HG03066 (cell line): ENCODE measurements at regions not wholly inside any gene's neighbourhood (a gene's known extent, or its start where the extent isn't known, plus 50 kb on each side); places are given as distances from the start of the nearest gene placed in this dataset.

Source experiments
- ATAC-seq: cut with Tn5 transposase; IDR thresholded peaks from one replicate; pipeline ENCODE4 v1.9.1; 2021; ENCODE audit warnings: low read depth; ENCODE audit not compliant: unreplicated experiment

DNA sequence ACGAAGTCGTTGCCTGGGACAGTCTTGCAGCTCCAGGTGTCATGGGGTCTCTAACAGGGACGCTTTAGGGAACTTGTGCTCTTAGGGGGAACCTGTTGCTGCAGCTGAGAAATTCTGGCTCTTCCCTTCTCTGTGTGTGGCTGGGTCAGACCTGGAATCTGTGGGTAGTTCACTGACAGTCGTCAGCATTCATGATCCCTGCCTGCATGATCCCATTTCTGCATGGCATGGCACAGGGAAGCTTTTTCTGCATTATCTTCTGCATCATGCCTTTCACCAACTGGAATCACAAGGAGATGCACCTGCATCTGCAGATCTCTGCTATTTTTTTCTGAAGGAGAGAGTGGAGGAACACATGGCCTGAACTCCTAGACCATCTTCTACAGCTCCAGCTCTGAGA lies 85.6 kb downstream of the SOX9 start:
- ATAC-seq, result no peak

DNA sequence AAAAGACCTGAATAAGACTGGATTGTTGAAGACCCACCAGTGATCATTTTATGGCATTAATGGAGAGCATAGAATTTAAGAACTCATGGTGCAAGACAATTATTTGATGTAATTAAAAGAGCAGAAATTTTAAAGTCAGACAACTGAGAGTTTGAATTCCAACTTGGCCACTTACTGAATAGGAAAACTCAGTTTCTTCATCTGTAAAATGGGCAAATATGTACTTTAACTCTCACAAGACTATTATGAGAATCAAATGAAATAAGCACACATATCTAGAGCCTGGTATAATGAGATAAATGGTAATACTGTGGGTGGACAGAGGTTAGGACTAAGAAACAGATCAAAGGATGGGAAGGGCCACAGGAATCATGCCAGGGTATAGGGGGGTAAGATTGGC lies 88.0 kb downstream of the SOX9 start:
- ATAC-seq, result no peak

DNA sequence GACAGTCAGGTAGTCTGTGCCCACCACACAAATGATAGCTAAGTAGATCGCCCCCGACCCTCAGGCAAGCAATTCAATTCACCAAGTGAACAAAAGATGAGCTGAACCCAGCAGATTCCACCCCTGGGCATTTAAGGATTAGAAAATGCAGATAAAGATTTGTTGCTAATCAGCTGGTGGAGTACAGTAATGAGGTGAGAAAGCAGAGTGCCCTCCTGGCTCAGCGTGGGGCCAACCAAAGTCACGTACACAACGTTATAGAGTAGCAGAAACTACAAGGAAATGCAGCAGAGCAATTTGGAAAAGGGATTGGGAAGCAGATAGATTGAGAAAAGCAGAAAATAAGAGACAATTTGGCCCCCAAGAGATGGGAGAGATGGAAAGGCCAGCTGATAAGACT lies 91.2 kb downstream of the SOX9 start:
- ATAC-seq, result no peak

DNA sequence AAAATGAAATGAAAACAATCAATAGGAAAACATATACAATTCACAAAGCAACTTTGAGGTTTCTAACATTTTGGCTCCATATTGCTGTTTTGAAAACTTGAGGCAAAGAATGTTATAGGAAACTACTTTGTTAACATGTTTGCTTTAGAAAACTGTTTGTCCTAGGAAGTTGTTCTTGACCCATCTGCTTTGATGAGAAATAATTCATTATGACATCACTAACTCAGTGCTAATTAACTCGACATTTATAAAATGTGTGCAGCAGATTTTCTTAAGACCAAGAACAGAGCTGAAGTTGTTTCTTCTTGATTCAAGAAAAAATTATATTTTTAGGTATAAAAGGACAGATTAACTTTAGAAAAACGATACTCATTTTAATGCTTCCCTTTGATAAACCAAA lies 94.7 kb downstream of the SOX9 start:
- no peak for ATAC-seq

- no peak for ATAC-seq
These were observed 95.1 kb downstream of the SOX9 start for GRCh38 chr17:72215928-72216327.

DNA sequence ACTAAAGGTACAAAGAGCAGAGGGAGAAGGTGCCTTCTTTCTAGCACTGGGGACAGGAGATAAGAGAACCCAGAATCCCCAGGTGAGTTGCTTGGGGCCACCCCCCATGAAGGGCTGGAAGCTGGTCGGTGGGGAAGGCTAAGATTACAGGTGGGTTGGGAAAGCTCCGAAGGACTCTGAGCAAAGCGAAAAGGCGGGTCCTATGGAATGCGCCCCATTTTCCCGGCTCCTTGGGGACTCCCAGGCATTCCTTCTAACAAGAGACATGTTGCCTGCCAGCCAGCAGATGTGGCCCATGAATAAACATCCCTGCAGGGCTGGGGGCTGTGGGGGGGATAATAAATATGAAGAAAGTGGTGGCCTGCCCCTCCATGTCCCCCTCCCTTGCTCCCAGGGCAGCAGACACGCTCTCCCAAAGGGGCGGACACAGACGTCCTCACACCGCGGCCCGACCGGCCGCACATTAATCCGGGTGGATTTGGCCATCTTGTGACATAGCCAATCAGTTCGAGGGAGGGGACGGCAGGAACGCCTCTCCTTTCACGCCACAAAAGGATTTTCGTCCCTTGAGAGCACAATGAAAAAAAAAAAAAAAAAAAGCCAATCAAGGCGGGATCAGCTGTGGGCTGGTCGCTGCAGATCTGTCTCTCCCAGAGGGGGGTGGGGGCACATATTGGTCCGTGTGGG lies 98.5 kb downstream of the SOX9 start:
- no peak for ATAC-seq

GRCh38 chr17:72219824-72220493 lies 99.1 kb downstream of the SOX9 start:
- ATAC-seq, result no peak

- no peak for ATAC-seq
These were observed 102.0 kb downstream of the SOX9 start for GRCh38 chr17:72222661-72223380.

DNA sequence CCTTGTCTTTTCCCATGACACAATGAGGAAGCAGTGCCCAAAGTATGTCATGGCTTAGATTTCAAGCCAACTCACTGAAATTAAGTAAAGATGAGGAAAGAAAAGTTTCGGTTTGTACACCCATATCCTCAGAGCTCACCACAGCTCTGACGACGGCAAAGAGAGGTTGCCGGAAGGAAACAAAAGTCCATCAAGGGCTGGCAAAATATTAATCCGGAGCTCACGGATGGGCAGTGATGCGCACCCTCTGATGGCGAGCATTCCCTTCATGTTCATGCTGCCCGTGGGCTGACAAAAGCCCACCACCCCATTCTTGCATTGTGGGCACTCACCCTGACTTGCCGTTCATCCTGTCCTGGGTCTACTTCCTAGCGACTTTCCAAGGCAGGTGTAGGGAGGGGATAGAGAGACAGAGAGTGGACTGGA lies 103.1 kb downstream of the SOX9 start:
- ATAC-seq, result no peak

- ATAC-seq, result no peak
These were observed 105.5 kb downstream of the SOX9 start for GRCh38 chr17:72226322-72226721.

GRCh38 chr17:72233986-72234385 lies 113.2 kb downstream of the SOX9 start:
- ATAC-seq, result no peak

DNA sequence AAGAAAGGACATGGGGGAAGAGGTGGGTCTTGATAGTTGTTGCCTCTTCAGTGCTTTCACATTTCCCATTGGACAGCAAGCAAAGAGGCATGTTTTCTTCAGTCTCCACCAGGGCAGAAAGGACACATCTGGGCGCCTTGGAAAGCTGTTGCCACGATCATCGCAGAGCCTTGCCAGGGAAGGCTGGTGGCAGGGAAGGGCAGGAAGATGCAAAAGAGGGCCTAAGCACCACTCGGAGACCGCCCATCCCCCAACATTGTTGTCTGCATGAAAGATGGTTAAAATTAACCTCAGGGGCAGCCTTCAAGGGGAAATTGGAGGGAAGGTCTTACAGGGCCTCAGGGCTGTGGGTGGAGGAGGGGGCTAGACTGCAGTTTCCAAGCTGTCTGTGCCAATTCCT lies 114.2 kb downstream of the SOX9 start:
- ATAC-seq, result no peak

GRCh38 chr17:72236980-72237633 lies 116.3 kb downstream of the SOX9 start:
- no peak for ATAC-seq

- ATAC-seq, result no peak
These were observed 117.4 kb downstream of the SOX9 start for GRCh38 chr17:72238157-72238673.

- ATAC-seq, result no peak
These were observed 118.7 kb downstream of the SOX9 start for GRCh38 chr17:72239548-72239947.

DNA sequence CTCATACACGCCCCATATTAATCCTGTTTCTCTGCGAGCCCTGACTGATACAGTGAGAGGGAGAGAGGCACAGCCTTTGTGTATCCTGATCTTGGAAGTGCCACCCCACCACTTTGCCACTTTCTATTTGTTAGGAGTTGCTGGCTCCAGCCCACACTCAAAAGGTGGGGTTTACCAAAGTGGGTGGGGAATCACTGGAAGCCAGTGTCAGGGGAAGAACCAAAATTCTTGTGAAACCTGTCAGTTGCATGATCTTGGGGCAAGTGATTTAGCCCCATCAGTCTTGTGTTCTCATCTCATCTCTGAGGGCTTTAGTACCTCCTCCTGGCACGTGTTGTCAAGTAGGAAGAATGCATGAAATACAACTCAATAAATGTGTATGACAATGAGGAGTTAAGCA lies 119.5 kb downstream of the SOX9 start:
- no peak for ATAC-seq

DNA sequence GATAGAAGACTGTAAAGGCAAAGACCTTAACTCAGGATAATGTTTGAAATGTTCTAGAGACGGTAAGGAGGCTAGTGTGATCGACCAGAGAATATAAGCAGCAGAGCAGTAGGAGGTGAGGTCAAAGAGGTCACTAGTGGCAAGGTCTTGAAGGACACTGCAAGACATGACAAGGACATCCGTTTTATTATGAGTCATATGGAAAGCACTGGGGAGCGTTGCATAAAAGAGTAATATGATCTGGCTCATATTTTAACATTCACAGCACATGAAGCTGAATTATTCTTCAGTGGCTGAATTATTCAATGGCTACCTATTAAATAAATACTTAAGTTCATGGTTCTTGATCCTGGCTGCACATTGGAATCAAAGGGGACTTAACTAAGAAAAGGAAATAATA lies 123.7 kb downstream of the SOX9 start:
- ATAC-seq, result no peak

- ATAC-seq, result no peak
These were observed 124.1 kb downstream of the SOX9 start for GRCh38 chr17:72244956-72245355.

DNA sequence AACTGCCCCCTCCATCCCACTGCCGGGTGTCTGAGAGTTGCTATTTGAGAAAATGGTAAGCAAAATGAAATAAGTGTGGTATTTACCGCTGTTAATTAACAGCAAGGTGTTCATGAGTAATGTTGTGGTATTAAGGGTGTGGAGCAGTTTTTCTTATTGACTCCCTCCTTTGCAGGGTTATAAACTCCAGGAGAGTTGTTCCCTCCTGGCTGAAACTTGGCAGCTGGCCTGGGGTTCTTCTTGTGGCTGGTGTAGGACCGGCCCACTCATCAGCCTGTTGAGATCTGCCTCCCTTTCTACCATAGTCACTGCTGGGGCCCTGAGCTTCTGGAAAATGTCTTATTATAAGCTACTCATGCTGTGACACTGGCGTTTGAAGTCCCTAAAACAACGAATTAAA lies 128.6 kb downstream of the SOX9 start:
- no peak for ATAC-seq

DNA sequence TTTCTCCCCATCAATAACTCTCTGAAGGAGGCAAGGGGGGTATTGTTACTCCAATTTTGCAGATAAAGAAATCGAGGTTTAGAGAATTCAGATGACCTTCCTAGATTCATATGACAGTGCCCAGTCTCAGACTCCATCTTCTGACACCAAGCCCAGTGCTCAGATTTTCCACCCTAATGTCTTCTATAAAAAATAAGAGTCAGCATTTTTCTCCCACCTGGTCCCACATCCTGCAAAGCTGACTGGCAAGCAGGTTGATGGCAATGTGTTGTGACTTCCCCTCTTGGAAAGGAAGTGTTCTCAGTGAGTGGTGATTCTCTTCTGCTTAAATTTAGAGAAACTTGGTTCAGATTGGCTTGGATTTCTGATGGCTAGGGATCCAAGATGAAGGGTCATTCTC lies 129.4 kb downstream of the SOX9 start:
- ATAC-seq, result no peak

GRCh38 chr17:72253597-72253996 lies 132.8 kb downstream of the SOX9 start:
- no peak for ATAC-seq
